ENCODE measurements at regions not wholly inside any gene's neighbourhood (a gene's known extent, or its start where the extent isn't known, plus 50 kb on each side); places are given as distances from the start of the nearest gene placed in this dataset.

- Histone ChIP-seq H2AFZ (replicated peaks; ENCODE audit: low read length, poor library complexity) (no peak overlapping the region), H3K27ac (ENCODE audit: insufficient read depth, low read length) (no peak overlapping the region), H4K5ac (ENCODE audit: low read depth, low read length) (no peak overlapping the region), H2AK5ac (ENCODE audit: low read depth, low read length) (no peak overlapping the region), H3K9me1 (ENCODE audit: insufficient read depth, low read length) (no peaks in the 10 kb centered on the region), H3K9me3 (ENCODE audit: control insufficient read depth, insufficient read depth, low read length) (no peaks in the 10 kb centered on the region), H2BK120ac (ENCODE audit: low read depth, low read length) (no peak overlapping the region), H4K20me1 (ENCODE audit: insufficient read depth, low read length) (no peaks in the 10 kb centered on the region), H2BK15ac (ENCODE audit: low read depth, low read length) (no peak overlapping the region), H3K23ac (ENCODE audit: low read depth, low read length) (no peak overlapping the region), H4K91ac (ENCODE audit: insufficient read depth, low read depth, low read length) (no peak overlapping the region), H3K79me1 (ENCODE audit: low read depth in 1 of 2, low read length in 2 of 2) (no peaks in the 10 kb centered on the region), H3K36me3 (ENCODE audit: control insufficient read depth, insufficient read depth, low read length) (no peaks in the 10 kb centered on the region), H3K4me2 (ENCODE audit: low read depth, low read length) (no peak overlapping the region), H3K56ac (ENCODE audit: extremely low read depth, insufficient read depth, low read length) (no peak overlapping the region), H3K4ac (ENCODE audit: low read depth, low read length) (no peak overlapping the region), H3K4me1 (ENCODE audit: control insufficient read depth, insufficient read depth, low read length) (no peaks in the 10 kb centered on the region), H3K18ac (ENCODE audit: low read depth, low read length) (no peak overlapping the region), H3K4me3 (ENCODE audit: insufficient read depth, low read depth, low read length) (no peak overlapping the region), H3K9ac (ENCODE audit: low read depth, low read length) (no peak overlapping the region), H2BK5ac (ENCODE audit: low read depth, low read length, poor library complexity, severe bottlenecking) (no peak overlapping the region), H2AK9ac (replicated peaks; ENCODE audit: low read depth, low read length, poor library complexity) (no peak overlapping the region), H2BK20ac (ENCODE audit: low read depth, low read length) (no peak overlapping the region), H3K27me3 (ENCODE audit: control insufficient read depth, insufficient read depth, low read length) (no peaks in the 10 kb centered on the region), H4K8ac (ENCODE audit: low read depth in 2 of 2, low read length in 2 of 2) (no peak overlapping the region), H3K14ac (replicated peaks; ENCODE audit: low read depth, low read length) (no peak overlapping the region)
- no peak for ATAC-seq (ENCODE audit: low read depth)
- TF ChIP-seq CEBPB (IDR thresholded peaks at IDR 0.05; ENCODE audit: low read depth, low read length) (no peak), SMC3 (IDR thresholded peaks at IDR 0.05; ENCODE audit: low read depth, low read length) (no peak), CHD1 (IDR thresholded peaks at IDR 0.05; ENCODE audit: low read depth, low read length) (no peak), RCOR1 (IDR thresholded peaks at IDR 0.05; ENCODE audit: insufficient replicate concordance, low read length) (no peak), RFX5 (IDR thresholded peaks at IDR 0.05; ENCODE audit: low read depth, low read length) (no peak), USF2 (IDR thresholded peaks at IDR 0.05; ENCODE audit: low read depth, low read length) (no peak), RAD21 (IDR thresholded peaks at IDR 0.05; ENCODE audit: low read length) (no peak), MAFK (IDR thresholded peaks at IDR 0.05; ENCODE audit: low read depth, low read length) (no peak), MXI1 (IDR thresholded peaks at IDR 0.05; ENCODE audit: borderline replicate concordance, low read depth, low read length) (no peak), NFE2L2 (IDR thresholded peaks at IDR 0.05; ENCODE audit: low read depth, low read length) (no peak), BHLHE40 (IDR thresholded peaks at IDR 0.05; ENCODE audit: low read depth, low read length) (no peak), ELK1 (IDR thresholded peaks at IDR 0.05; ENCODE audit: borderline replicate concordance, low read depth, low read length) (no peak), MAZ (IDR thresholded peaks at IDR 0.05; ENCODE audit: borderline replicate concordance, low read depth, low read length) (no peak)
- dilution Hi-C loops (cut with HindIII; ENCODE audit: low sequenced_read_pairs, unreplicated experiment) (no loop called here), in situ Hi-C loops (cut with MboI; ENCODE audit: low sequenced_read_pairs) (no loop called here), intact Hi-C loops (cut with micrococcal nuclease) (no loop called here)
- BruUV-seq (replicated peaks), result no TSS peak
- WGBS, 2 experiments (ENCODE audit: extremely low coverage in 2 of 2, insufficient read length in 1 of 2), result no CpG with 5 or more reads among the region's 4 CpGs
- DNase-seq, result no peak
- ChIA-PET POLR2A (ENCODE audit: unreplicated experiment) (no interaction called here), CTCF (no interaction called here)
Measured at GRCh38 chr4:84224522-84224921, 274.6 kb downstream of the NKX6-1 start.

Measured in IMR-90 (cell line).